ENCODE measurements at regions not wholly inside any gene's neighbourhood (a gene's known extent, or its start where the extent isn't known, plus 50 kb on each side); places are given as distances from the start of the nearest gene placed in this dataset.

DNA sequence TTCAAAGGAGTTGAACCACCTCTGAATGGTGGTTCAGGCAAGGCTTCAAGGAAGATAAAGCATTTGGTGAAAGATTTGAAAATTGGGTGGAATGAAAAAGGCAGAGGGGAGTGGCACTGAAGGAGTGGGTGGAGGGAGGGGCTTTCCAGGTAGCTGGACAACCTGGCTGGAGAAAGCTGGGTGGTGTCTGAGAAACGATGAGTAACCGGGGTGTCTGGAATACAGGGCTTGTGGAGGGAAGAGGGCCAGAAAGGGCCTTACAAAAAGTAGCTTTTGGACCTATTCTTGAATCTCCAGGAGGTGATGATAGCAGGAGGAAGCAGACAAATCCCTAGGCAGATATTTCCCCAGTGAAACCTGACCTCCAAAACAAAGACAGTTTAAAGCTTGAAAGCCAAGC, 99.3 kb downstream of the RASSF10 start (continued):
- TF ChIP-seq ZNF318 (IDR thresholded peaks at IDR 0.05; ENCODE audit: borderline replicate concordance in 1 of 2, low read depth in 1 of 2) (no peak), L3MBTL2 (IDR thresholded peaks at IDR 0.05) (no peak), EHMT2 (IDR thresholded peaks at IDR 0.05) (no peak), BCOR (IDR thresholded peaks at IDR 0.05) (no peak), CXXC5 (CRISPR knock-in tag; IDR thresholded peaks at IDR 0.05) (no peak), TOE1 (IDR thresholded peaks at IDR 0.05; ENCODE audit: borderline replicate concordance) (no peak), TOE1 (CRISPR knock-in tag; IDR thresholded peaks at IDR 0.05; ENCODE audit: borderline replicate concordance, low read depth) (no peak), NR4A1 (CRISPR knock-in tag; IDR thresholded peaks at IDR 0.05) (no peak), NR4A1 (tag; IDR thresholded peaks at IDR 0.05) (no peak), HOXB6 (CRISPR knock-in tag; IDR thresholded peaks at IDR 0.05; ENCODE audit: borderline replicate concordance) (no peak), MYNN (IDR thresholded peaks at IDR 0.05) (no peak), MYNN (CRISPR knock-in tag; IDR thresholded peaks at IDR 0.05) (no peak), ZFPM2 (CRISPR knock-in tag; IDR thresholded peaks at IDR 0.05) (no peak)
